ENCODE measurements at regions not wholly inside any gene's neighbourhood (a gene's known extent, or its start where the extent isn't known, plus 50 kb on each side); places are given as distances from the start of the nearest gene placed in this dataset.
A peak's percentile ranks its signal among the peaks of the same experiment; 100 is the strongest.
"Not testable (repeated sequence)": the region's sequence is repeated elsewhere in the genome, so short reads cannot be mapped to it uniquely, and the experiment has no call there.

DNA sequence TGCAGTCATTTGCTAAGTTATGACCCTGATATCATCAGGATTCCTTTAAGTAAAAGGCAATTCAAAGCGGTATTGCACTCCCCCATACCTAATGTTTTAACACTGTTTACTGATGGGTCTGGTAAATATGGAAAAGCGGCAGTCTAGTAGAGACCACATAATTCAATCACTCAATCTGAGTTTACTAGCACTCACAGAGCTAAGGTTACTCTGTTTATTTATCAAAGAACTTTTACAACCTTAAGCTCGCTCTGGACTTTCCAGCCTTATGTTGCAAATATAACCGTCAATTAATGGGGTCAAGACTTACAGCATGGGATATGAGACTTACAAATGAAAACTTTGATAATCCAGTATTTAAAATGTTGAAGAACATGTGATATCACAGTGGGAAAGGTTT, 124.5 kb upstream of the ZCCHC13 start:
- no peak for DNase-seq

GRCh38 chrX:74179071-74179470, 124.9 kb upstream of the ZCCHC13 start:
- DNase-seq = no peak

- no peak for DNase-seq
Observed at GRCh38 chrX:74178536-74178935, 125.4 kb upstream of the ZCCHC13 start.

DNA sequence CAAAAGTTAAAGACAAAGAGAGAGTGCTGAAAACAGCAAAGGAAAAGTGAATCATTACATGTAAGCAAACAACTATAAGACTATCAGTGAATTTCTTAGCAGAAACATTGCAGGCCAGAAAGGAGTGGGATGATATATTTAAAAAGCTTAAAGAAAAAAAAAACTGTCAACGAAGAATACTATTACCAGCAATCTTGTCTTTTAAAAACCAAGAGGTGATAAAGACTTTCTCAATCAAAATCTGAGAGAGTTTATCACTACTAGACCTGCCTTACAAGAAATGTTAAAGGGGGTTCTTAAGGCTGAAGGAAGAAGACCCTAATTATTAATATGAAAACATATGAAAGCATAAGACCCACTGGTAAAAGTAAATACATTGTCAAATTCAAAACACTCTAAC, 132.5 kb upstream of the ZCCHC13 start:
- DNase-seq = no peak

DNA sequence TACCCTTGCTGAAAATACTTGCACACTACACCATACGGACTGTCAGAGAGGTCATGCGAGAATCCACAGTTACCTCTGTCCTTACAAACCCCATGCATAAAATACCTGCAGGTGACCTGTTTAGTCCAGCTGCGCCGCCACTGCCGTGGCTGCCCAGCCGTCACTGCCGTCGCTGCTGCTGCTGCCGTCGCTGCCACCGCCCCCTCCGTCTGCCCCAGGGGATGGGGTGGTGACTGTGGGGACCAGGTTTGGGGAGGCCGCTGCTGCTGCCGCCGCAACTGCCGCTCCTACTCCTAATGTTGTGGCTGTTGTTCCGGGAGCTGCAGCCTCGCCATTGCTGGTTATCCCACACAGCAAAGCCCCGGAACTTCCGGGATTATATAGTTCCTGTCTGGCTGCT, 141.8 kb upstream of the ZCCHC13 start:
- no peak for DNase-seq

DNA sequence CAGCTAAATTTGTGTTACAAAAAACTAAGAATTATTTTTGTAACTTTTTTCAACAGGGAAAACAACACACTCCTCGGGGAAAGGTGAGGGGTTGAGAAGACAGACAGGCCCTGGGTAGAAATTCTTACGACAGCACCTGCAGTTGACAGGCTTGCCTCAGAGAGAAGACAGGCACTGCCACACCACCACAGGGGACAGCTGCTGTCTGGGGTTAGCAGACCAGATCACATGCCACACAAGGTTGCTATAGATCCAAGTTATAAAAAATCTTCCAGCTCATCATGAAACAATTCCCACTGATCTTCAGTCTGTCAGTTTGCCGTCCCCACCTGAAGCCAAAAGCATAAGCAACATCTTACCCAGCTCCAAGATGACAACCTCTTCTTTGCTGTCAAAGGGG, 143.2 kb upstream of the ZCCHC13 start:
- no peak for DNase-seq

DNA sequence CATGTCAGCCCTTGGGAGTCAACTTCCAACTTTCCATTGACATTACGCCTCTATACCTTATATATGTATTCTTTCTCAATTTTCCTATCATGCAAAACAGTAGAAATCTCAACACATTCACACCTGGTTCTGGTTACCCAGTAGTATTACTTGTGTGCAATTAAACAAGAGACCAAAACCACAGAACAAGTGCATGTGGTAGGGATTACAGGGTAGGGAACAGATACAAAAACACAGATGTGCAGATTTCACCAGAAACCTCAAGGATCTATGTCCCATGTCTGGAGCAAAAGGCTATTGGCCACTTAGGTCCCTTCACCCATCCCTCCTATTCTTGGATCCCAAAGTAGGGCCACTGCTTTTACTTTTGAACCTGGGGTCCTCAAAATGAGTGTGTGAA, 143.6 kb upstream of the ZCCHC13 start:
- no peak for DNase-seq

DNA sequence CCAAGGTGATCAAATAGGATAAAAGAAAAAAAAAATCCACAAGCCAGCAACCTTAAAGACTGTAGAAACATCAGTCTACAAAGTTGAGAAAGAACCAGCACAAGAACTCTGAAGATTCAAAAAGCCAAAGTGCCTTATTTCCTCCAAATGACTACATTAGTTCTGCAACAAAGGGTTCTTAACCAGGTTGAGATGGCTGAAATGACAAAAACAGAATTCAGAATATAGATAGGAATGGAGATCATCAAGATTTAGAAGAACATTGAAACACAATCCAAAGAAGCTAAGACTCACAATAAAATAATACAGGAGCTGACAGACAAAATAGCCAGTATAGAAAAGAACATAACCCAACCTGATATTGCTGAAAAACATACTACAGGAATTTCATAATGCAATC, 156.5 kb upstream of the ZCCHC13 start:
- no peak for DNase-seq

DNA sequence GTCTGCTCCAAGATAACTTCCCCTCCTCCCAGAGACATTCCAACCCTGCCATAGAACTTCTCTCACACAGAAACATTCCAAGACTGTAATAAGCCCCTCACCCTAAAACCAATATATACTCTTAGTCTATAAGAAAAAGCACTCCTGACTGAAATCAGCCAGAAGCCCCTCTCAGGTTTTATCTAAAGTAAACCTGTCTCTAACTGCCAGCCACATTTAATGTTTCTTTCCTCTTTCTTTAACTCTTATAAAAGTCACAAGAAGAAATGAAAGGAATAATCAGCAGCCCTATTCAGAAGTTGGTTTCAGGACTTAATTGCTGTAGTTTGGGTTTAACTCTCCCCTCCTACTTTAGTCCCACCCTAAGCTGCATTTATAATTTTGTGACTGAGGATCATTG, 165.0 kb upstream of the ZCCHC13 start:
- no peak for DNase-seq

- peak; percentile 73 for DNase-seq
Observed at GRCh38 chrX:74133156-74133796, 170.7 kb upstream of the ZCCHC13 start.

DNA sequence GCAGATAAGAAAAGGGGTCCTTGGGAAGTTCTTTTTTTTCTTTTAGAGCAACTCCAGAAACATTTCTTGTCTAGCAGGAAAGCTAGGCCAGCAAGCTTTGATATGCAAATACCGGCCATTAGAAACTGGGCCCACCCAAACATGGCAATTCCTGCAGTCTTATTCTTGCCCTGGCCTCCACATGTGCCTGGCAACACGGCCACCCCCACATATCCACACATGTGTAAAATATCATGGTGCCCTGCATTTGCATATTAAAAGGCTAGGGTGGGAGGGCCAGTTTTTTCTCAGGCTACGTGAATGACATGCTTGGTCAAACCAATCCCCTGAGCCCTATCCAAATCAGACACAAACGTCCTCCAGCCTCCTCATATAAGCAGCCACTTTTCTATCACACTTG, 171.7 kb upstream of the ZCCHC13 start:
- DNase-seq = no peak

GRCh38 chrX:74119016-74119910, 184.7 kb upstream of the ZCCHC13 start:
- no peak for DNase-seq

DNA sequence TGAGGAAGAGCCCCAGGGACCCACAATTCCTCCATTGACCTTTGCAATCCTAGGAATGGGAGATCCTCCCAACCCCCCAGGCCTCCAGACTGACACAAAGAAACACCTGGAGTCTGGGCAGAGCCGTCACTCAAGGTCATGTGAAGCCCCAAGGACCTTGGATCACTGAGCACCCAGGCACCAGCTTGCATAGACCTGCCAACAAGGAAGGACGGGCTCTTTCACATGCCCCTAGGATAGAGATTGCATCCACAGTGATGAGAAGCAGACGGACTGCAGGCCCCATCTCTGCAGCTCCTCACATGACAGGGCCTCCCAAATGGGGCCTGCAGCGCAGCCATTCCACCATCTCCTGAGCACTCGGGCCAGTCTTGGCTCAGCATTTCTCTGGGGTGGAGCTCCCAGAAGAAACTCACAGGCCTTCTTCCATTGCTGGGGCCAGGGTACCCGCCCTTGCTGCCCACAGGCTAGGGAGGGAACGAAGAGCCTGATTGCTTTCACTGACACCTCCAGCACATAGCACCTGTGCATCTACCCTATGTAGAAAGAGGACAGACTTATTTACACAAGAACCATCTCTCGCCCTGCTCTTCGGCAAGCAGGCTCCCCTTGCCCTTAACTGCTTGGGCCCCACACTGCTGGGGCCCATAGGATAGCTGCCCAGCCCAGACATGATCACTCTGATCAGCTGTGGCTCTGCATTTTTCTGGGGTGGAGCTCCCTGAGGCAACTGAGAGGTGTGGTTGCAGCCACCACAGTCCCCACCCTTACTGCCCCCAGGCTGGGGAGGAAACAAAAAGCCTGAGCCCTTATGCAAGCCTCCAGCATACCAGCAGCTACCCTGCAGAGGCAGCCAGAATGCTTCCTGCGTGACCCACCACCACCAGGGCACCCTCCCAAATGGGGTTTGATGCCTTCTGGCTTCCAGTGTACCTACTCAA, 185.7 kb upstream of the ZCCHC13 start:
- no peak for DNase-seq

DNA sequence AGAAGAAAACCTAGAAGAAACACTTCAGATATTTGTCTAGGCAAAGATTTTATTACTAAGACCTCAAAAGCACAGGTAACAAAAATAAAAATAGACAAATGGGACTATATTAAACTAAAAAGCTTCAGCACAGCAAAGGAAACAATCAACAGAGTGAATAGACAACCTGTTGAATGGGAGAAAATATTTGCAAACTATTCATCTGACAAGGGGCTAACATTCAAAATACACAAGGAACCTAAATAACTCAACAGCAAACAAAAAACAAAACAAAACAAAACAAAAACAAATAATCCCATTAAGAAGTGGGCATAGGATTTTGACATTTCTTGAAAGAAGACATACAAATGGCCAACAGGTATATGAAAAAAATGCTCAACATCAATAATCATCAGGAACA, 192.7 kb upstream of the ZCCHC13 start:
- no peak for DNase-seq

GRCh38 chrX:74107666-74108065, 196.3 kb upstream of the ZCCHC13 start:
- no peak for DNase-seq

- no peak for DNase-seq
Observed at GRCh38 chrX:74104356-74105015, 199.5 kb upstream of the ZCCHC13 start.

- DNase-seq = not testable (repeated sequence)
Observed at GRCh38 chrX:74098407-74098806, 205.6 kb upstream of the ZCCHC13 start.

GRCh38 chrX:74090049-74090448, 213.9 kb upstream of the ZCCHC13 start:
- DNase-seq = no peak

- DNase-seq = no peak
Observed at GRCh38 chrX:74085642-74086236, 218.2 kb upstream of the ZCCHC13 start.

GRCh38 chrX:74080165-74080564, 223.8 kb upstream of the ZCCHC13 start:
- no peak for DNase-seq

GRCh38 chrX:74065831-74066390, 213.4 kb upstream of the XIST start:
- DNase-seq = no peak
